Adrenal gland (tissue), 5 donors: ENCODE measurements at regions not wholly inside any gene's neighbourhood (a gene's known extent, or its start where the extent isn't known, plus 50 kb on each side); places are given as distances from the start of the nearest gene placed in this dataset.

Experiments
- CTCF ChIP-seq, 6 experiments: fragments of 450-650 bp in 4 of 6; fragments of 200-600 bp in 2 of 6; sonication (generic) in 1 of 6; IDR thresholded peaks; 1 replicate in 5 of 6; 2 replicates in 1 of 6; pipeline versions ENCODE4 v1.5.1 to v1.8.0; 2016 to 2021; ENCODE audit warnings: antibody characterized with exemption in 6 of 6, mild to moderate bottlenecking in 2 of 6, moderate library complexity in 1 of 6
- POLR2A ChIP-seq, 2 donors: fragments of 450-650 bp; IDR thresholded peaks; one replicate each; pipeline ENCODE4 v1.6.1; 2017; ENCODE audit warnings: antibody characterized with exemption in 2 of 2, mild to moderate bottlenecking in 2 of 2, moderate library complexity in 1 of 2
- donor health status: DM: no; HTN: no; CAD: no.

GRCh38 chr2:128474962-128475361 is 156.3 kb upstream of the HS6ST1 start:
- no peak for TF ChIP-seq CTCF (IDR thresholded peaks at IDR 0.05)
- no peak for TF ChIP-seq POLR2A (IDR thresholded peaks at IDR 0.05)
